NCI-H345 (cell line): ENCODE measurements at regions not wholly inside any gene's neighbourhood (a gene's known extent, or its start where the extent isn't known, plus 50 kb on each side); places are given as distances from the start of the nearest gene placed in this dataset.
"Not testable (repeated sequence)": the region's sequence is repeated elsewhere in the genome, so short reads cannot be mapped to it uniquely, and the experiment has no call there.

Experiments
- DNase-seq: peaks from one replicate; lab custom pipeline; 2025; lab: John Stamatoyannopoulos, UW

DNA sequence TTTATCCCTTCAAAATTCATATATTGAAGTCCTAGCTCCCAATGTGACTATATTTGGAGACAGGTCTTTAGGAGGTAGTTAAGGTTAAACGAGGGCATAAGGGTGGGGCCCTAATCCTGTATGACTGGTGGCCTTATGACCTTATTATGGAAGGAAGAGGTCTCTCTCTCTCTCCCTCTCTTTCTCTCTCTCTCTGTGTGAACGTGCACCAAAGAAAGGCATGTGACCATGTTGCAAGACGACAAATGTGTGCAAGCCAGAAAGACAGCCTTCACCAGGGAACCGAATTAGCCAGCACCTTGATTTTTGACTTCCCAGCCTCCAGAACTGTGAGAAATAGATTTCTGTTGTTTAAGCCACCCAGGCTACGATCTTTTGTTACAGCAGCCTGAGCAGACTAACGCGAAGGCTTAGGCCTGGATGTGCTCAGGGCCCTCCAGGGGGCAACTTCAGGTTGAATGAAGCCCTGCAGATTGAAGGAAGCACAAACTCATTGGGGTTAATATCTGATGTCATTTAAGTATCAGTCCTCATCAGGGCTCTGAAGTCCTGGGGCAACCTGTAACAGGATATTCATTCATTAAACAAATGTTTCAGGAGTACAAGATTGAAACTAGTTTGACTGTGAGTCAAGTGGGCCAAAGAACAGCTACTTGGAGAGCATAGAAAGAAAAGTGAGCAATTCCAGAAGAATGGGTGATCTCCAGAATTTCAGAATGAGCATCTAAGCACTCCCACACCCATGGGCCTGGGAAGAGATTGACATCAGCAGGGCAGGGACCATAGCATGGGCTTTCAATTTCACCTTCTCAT is 157.4 kb upstream of the TNFAIP3 start:
- no peak for DNase-seq

DNA sequence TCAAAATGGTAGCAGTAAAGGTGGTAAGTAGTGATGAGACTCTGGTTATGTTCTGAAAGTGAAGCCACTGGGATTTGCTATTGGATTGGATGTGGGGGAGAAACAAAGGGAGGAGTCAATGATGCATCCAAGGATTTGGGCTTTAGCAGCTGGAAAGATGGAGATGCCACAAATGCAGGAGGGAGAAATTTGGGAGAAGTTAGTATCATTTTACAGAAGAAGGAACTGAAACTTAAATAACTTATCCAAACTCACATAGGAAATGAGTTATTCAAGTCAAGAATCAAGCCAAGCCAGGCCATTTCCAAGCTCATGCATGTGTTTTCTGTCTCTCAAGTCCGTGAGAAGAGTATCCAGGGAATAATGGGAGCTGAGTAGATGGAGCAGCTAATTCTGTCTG is 155.1 kb upstream of the TNFAIP3 start:
- no peak for DNase-seq

- DNase-seq: no peak
Observed at GRCh38 chr6:137712587-137712986, 154.5 kb upstream of the TNFAIP3 start.

- DNase-seq: no peak
Observed at GRCh38 chr6:137715589-137716045, 151.4 kb upstream of the TNFAIP3 start.

GRCh38 chr6:137717074-137718073 is 149.7 kb upstream of the TNFAIP3 start:
- DNase-seq: peak; percentile 80

DNA sequence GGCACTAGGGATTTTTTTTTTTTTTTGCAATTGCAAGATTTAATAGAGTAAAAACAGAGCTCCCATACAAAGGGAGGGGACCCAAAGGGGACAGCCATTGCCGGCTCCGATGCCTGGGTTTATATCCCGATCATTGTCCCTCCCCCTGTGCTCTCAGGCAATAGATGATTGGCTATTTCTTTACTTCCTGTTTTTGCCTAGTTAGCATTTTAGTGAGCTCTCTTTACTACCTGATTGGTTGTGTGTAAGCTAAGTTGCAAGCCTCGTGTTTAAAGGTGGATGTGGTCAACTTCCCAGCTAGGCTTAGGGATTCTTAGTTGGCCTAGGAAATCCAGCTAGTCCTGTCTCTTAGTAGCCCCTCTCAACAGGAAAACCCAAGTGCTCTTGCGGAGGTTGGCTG is 148.2 kb upstream of the TNFAIP3 start:
- not testable (repeated sequence) for DNase-seq

DNA sequence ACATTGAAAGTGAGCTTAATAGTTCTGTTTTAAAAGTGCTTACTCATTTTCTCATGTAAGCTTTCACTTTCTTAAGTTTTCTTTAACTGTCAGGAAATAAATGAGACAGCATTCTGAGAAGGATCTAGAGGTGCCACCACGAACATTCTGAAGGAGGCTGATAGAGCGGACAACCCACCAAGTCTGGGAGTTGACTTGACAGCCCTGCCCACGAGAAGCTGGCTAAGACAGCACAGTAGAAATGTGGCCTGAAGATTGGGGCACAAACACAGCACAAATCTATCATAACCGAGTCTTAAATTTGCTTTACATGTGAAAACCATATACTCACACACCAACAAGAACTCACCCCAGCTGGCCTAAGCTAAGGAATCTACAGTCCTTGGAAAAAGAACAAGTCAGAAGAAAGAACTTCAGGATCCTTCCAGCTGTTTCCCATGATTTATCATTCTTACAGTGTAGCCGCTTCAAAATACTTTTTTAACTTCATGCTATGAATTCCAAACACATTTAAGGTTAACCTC is 144.2 kb upstream of the TNFAIP3 start:
- DNase-seq: no peak

DNA sequence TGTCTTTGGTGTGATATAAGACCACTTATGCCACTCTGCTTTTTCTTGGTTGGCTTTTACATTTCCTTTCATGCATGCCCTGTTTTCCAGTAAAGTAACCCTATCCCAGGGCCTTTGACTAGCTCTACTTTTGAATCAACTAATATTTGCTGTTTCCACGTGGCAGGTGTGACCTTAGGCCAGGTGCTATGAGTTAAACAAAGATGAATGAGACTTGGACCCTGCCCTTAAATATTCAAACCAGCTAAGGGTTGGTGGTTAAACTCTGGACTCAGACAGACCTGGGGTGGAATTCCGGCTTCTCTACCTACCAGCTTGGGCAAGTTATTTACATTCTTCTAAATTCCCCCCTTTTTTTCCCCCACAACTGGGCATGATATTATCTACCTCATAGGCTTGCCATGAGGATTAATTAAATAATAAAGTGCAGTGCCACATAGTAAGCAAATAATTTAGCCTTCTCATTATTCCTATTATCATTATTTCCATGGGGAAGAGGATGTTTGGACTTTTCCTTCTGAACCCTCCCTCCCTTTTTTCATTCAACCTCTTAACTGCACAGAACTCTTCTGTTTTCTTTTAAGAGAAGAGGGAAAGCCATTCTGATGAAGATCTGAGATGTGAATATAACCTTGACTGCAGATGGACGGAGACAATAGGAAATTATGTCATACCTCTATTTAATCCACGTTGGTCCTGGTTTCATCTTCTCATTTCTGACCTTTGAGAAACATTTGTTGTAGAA is 143.6 kb upstream of the TNFAIP3 start:
- no peak for DNase-seq

DNA sequence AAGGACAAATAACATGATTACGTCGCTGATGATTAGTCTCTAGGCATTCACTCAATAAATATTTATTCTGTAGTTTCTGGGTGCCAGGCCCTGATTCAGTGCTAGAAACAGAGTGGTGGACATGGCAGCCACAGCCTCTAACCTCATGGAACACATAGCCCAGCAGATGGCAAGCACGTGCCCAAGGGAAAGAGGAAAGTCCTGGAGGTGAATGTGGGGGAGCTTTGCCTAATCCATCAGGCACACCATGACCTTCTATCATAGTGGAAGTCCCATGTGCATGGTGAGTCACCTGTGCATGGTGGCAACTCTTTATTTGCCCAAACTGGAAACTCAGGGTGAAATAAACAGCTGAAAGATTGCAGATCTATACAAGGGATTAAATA is 143.0 kb upstream of the TNFAIP3 start:
- no peak for DNase-seq

DNA sequence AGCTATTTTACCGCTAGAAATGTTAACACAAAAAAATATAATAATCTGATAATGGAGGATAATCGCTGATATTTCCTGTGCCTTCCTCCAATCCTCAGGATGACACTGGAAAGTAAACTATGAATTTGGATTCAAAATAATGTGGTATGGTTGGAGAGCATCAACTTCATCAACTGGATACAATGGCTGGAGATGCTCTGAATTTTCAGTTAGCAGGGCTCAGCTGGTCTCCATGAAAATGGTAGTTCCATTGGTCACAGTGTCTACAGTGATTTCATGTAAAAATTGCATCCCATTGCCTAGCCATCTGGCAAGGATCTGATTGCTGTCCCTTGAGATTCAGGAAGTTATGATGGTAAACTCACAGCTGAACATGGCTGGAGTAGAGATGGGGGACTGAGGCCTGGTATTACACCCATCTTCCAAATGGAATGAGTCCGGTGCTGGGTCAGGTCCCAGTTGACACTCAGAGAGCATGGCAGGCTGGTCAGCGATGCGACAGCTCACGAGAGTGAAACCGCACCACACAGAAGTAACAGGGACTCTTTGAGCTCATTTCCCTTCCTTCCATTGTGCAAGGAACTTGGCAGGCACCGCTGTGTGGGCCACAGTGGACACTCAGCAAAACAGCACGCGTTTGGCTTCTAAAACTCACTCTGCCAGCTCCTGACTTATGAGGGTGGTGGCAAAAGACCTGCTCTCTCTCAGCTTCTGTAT is 142.4 kb upstream of the TNFAIP3 start:
- DNase-seq: no peak

DNA sequence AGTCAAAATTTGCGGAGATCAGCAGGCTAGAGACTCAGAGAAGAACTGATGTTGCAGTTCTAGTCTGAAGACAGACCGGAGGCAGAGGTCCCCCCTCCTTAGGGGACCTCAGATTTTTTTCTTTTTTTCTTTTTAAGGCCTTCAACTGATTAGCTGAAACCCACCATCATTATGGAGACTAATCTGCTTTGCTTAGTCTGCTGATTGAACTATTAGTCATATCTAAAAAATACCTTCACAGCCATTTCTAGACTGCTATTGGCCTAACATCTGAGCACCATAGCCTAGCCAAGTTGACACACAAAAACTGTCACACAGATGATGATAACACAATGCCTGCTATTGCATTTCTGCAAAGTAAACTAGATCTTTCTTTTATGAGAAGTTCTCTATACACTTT is 141.1 kb upstream of the TNFAIP3 start:
- DNase-seq: no peak

- no peak for DNase-seq
Observed at GRCh38 chr6:137726582-137726981, 140.5 kb upstream of the TNFAIP3 start.

GRCh38 chr6:137727216-137727765 is 139.8 kb upstream of the TNFAIP3 start:
- DNase-seq: no peak

GRCh38 chr6:137728386-137729349 is 138.4 kb upstream of the TNFAIP3 start:
- no peak for DNase-seq

- no peak for DNase-seq
Observed at GRCh38 chr6:137729866-137730629, 137.0 kb upstream of the TNFAIP3 start.

DNA sequence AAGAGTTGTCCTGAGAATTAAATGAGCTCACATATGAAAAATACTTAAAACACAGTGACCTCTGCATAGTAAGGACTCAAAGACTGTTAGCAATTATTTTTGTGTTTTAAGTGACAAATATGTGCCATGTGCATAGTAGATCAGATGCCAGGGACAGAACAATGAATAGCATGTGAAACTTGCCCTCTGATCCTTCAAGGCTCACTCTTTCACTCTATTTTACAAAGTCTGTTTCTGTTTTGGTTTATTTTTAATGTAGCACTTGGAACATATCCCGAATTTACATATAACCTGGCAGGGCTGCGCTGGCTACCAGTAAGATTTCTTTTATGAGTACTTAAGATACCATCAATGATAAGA is 135.5 kb upstream of the TNFAIP3 start:
- DNase-seq: no peak

DNA sequence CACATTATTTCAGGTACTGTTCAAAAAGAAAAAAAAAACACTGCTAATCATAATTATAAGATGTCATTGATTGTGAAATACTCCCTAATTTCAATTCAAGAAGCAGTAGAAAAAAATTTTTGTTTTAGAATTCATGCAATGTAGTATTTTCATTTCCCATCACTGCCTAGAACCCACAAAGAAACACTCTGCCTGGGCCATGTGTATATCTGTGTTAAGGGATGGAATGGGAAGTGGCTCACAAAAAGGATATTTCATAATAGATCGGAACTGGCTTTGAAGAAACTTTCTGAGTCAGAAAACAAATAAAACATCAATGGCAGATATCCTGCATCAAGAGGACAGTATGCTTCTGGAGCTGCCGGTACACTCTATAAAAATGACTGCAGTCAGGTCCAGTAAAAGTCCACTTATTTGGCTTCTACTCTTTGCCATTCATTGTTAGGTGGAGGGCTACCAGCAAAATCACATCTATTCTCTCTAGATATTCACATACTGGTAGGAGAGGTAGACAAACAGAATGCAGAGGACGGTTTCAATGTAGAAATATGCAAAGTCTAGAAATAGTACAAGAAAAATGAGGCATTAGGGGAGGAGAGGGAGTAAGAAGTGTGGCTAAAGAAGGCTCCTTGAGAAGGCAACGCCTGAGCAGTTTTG is 135.0 kb upstream of the TNFAIP3 start:
- DNase-seq: no peak

DNA sequence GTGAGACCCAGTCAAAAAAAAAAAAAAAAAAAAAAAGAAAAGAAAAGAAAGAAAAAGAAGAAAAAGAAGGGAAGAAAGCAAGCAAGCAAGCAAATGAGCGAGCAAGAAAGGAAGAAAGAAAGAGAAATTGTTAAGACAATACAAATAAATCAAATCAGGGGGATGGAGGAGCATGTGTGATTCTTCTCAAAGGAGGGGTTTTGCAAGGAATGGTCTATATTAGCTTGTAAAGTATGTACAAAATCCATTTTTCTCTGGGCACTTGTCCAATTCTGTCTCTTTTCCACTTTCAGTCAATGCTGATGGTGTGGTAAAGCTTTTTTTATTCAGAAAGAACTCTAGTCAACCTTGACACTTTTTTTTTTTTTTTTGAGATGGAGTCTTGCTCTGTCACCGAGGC is 133.7 kb upstream of the TNFAIP3 start:
- no peak for DNase-seq
